GM19025 (cell line): ENCODE measurements at regions not wholly inside any gene's neighbourhood (a gene's known extent, or its start where the extent isn't known, plus 50 kb on each side); places are given as distances from the start of the nearest gene placed in this dataset.

ENCODE experiments used
- ATAC-seq: cut with Tn5 transposase; IDR thresholded peaks from one replicate; pipeline ENCODE4 v1.9.1; 2021; ENCODE audit warnings: mild to moderate bottlenecking, low read depth, moderate library complexity; ENCODE audit not compliant: unreplicated experiment

- no peak for ATAC-seq
These were observed 736.3 kb upstream of the ACVR2A start for GRCh38 chr2:147108548-147108947.

DNA sequence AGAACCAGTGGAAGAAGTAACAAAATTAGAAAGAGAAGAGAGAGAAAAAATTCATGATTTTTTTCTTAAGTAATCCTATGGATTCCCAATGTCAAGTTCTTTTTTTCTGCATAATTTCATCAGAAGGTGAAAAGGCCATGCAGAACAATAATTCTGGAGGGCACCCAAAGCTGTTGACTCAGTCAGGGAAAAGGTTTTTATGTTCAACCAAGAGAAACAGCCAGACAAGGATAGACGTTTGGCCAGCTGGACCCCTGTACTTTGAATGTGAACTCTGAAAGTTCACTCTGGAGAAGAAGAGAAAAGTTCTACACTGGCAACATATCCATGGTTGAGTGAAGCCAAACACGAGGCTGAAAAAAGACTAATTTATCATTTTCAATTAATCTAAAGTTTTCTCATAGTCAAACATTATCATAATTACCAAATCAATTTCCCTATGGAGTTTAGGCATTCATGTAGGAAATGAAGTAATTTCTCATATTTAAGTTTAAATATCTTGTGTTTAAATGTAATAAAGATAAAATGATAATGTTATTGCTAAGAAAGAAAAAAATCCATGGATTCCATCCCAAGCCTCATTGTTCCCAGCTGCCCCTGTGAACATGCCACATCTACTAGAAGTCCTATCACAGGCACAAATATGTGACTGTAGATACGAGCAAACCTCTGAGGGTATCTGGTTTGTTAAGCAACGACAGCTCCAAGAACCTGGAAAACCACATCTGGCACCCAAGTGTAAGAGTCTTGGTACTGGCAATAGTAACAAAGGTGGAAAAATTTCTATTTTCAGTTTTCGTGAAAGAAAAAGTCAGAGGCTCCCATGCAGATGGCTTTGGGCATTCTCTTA is 742.7 kb upstream of the ACVR2A start:
- ATAC-seq, result no peak

DNA sequence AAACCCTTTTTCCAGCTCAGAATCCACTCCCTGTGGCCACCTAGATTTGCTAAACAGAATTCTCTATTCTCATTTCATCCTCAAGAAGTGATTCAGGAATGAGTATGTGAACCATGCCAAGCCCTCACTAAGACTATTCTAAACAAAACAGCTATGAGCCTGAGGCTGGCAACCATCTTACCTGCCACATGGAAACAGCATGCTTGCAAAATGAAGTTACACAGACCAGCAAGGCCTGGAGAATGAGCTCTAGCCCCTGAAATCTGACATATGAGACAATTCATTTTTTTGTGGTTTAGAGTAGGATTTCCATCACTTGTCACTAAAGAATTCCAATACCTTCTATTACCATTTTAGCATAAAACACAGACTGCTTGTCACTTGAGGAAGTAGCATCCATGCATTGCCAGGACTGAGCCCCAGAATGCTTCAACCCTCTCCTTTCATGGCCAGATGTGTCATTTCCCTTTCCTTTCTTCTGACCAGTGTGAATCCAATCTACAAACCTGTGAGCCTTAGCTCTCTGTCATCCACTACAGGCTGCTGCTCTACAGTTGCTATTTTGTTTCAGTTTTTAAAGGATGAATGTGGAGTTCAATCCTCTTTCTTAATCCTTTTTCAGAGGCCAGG is 744.3 kb upstream of the ACVR2A start:
- no peak for ATAC-seq

DNA sequence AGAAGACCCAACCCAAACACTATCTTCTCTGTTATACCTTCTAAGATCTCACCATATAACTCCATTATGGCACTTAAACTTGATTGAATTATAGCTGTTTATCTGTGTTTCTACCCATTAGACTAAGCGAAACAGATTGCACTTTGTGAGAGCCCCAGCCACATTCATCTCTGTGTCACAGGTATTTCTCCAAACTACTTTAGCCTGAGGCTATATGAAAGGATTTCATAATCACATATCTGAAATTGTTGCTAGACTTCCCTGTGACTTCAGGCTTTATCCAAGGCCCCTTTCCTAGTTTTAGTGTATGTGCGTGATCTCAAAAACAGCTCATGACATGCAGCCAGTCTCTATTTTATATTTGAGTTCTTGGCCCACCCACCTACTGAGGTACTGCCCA is 745.0 kb upstream of the ACVR2A start:
- ATAC-seq, result no peak

- ATAC-seq, result no peak
These were observed 745.9 kb upstream of the ACVR2A start for GRCh38 chr2:147098940-147099339.

DNA sequence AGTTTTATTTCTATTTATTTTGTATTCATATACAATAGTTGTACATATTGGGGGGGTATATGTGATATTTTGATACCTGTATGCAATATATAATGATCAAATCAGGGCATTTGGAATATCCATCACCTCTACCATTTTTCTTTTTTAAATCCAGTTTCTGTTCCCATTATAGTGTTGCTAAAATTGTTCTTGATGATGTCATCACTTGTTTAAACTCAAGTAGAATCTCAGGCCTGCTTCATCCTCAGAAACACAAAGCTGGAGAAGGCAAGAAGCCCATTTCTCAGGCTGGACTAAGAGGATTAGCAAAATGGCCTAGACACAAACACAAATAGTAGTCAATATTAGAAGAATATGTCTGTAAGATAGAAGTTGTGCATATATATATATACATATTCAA is 747.1 kb upstream of the ACVR2A start:
- no peak for ATAC-seq

- no peak for ATAC-seq
These were observed 748.2 kb upstream of the ACVR2A start for GRCh38 chr2:147096671-147097070.

GRCh38 chr2:147095376-147095775 is 749.5 kb upstream of the ACVR2A start:
- ATAC-seq, result no peak

GRCh38 chr2:147094077-147094476 is 750.8 kb upstream of the ACVR2A start:
- ATAC-seq, result no peak

- ATAC-seq, result no peak
These were observed 752.6 kb upstream of the ACVR2A start for GRCh38 chr2:147092266-147092665.

DNA sequence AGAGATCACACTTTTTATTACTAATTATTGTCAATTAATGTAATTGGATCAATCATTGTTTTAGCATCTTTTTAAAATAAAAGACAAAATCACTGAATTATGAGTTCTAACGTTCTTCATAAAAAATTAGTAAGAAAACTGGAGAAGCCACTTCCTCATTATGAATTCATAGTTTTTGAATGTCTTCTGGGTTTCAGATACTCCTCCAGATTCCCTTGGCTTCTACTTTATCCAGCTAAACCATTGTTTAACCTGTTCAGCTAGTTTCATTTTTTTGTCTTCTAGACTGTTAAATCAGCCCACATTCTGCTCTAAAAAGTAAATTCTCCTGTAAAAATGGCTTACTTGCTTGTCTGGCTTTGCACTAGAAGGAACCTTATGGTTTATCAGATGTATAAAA is 753.4 kb upstream of the ACVR2A start:
- no peak for ATAC-seq

- no peak for ATAC-seq
These were observed 756.0 kb upstream of the ACVR2A start for GRCh38 chr2:147088871-147089270.

GRCh38 chr2:147086715-147087114 is 758.1 kb upstream of the ACVR2A start:
- no peak for ATAC-seq

GRCh38 chr2:147083664-147084063 is 761.2 kb upstream of the ACVR2A start:
- ATAC-seq, result no peak

DNA sequence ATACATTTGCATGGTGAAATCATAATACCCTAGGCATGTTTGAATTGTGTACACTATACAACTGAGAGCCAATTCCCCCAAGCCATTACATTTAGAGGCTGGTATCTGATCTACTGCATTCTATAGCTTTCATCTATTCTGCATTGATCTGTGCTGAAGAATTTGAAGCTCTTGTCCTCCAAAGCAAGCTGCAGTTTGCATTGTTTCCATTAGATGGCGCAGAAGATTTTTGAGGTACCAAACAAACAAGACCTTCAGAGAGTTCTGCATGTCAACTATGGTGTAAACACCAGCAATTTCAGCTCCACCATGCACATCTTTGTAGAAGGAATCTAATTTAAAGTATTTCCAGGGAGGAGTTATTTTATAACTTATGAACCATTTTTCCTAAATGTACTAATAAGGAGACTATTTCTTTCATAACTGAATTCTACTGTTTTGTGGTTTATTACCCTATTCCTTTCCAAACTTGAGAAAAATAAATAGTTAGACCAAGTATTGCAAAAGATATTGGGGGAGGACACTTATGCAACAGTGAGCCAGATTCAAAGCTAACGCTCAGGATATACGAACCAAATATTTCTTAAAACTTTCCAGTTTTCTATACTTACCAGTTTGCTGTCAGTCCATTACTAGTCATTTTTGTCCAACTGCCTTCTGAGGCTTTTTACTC is 761.8 kb upstream of the ACVR2A start:
- peak; percentile 82 for ATAC-seq

DNA sequence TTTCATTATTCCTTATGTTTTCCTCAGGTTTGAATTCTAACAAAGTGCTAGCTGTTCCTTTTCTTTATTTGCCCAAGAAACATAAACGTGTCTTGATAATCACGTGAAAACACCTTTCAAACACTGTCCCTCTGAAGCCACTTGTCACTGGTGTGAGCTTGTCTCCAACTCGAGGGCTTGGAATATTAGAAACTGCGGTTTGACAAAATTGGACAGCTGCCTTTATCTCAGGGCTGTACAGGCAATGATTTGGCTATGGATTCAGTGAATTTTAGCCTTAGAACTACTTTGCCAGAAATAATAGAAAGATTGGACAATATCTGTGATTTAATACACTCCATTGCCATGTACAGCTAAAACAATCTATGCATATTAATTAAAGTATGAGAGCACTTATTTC is 763.0 kb upstream of the ACVR2A start:
- ATAC-seq, result no peak

- ATAC-seq, result no peak
These were observed 768.2 kb upstream of the ACVR2A start for GRCh38 chr2:147076634-147077033.

DNA sequence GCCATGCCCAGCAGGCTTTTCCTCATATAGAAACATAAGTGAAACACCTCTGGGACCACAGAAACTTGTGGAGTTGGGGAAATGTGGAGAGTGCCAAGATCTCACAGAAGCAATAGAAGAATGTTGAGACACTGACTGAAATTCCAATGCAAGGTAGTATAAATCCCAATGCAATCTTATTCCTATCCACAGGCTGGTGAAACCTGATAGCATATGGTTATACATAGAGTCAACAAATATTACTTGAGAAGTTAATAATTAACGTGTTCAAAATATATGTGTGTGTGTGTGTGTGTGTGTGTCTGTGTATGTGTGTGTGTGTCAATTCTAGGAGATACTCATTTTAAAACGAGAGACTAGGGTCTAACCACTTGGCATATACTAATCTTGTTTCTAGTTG is 776.8 kb upstream of the ACVR2A start:
- ATAC-seq, result no peak

- no peak for ATAC-seq
These were observed 777.7 kb upstream of the ACVR2A start for GRCh38 chr2:147067136-147067535.

GRCh38 chr2:147062073-147062472 is 782.8 kb upstream of the ACVR2A start:
- no peak for ATAC-seq

- no peak for ATAC-seq
These were observed 783.6 kb upstream of the ACVR2A start for GRCh38 chr2:147061269-147061668.
